Gastrocnemius medialis (tissue), 4 donors: ENCODE measurements at regions not wholly inside any gene's neighbourhood (a gene's known extent, or its start where the extent isn't known, plus 50 kb on each side); places are given as distances from the start of the nearest gene placed in this dataset.

Experiments
- CTCF ChIP-seq, 5 experiments: fragments of 450-650 bp in 3 of 5; fragments of 200-600 bp in 2 of 5; sonication (generic) in 2 of 5; IDR thresholded peaks in 4 of 5; conservative IDR thresholded peaks in 1 of 5; 1 replicate in 4 of 5; 2 replicates in 1 of 5; pipeline ENCODE4 v1.5.1; 2016 to 2019; ENCODE audit warnings: antibody characterized with exemption in 5 of 5, mild to moderate bottlenecking in 3 of 5, moderate library complexity in 3 of 5
- POLR2A ChIP-seq, 2 donors: fragments of 450-650 bp; IDR thresholded peaks; one replicate each; pipeline ENCODE4 v1.6.1; 2017; ENCODE audit warnings: antibody characterized with exemption in 2 of 2, mild to moderate bottlenecking in 2 of 2, moderate library complexity in 2 of 2

GRCh38 chr11:95469258-95469657, 238.3 kb upstream of the SESN3 start:
- TF ChIP-seq CTCF (IDR thresholded peaks at IDR 0.05 in 4 of 5, conservative IDR thresholded peaks at IDR 0.05 in 1 of 5) (no peak), POLR2A (IDR thresholded peaks at IDR 0.05) (no peak)
